Inferior parietal cortex (tissue), 1 donor: ENCODE measurements at regions not wholly inside any gene's neighbourhood (a gene's known extent, or its start where the extent isn't known, plus 50 kb on each side); places are given as distances from the start of the nearest gene placed in this dataset.

ENCODE experiments used
- DNase-seq: peaks from one replicate; pipeline ENCODE4 v3.0.0-alpha.2; 2016; ENCODE audit errors: extremely low spot score

DNA sequence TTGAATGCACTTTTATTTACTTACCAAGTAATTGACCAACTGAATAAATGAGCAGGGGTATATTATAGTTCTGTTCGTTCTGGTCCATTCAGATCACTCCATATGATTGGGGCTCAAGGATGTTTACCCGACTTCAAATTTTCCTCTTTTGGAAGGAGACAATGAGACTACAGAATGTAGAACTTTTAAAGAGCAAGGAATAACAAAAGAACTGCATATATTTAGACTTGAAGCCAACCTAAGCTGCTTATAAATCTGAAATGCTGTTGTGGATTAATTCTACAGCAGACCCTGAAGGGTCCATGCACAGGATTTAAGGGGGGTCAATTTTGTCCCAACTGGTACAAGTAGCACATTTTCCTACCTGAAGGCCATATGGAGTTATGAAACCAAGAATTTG lies 610.8 kb downstream of the RAB28 start:
- no peak for DNase-seq

DNA sequence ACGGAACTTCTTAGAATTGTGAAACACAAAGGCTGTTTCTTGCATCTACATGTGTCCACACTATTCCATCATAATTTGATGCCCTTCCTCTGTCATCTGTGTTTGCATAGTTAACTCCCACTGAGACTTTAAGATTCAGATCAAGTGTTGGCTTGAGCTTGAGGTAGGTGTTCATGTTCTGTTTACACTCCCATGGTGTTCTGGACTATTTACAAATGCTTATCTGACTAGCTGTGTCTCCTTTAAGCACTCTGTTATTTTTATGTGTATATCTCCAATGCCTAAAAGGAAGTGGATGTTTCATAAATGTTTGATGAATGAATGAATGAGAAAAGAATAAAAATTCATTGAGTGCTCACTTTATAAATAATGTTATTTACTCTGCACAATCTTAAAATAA lies 622.7 kb downstream of the RAB28 start:
- no peak for DNase-seq

DNA sequence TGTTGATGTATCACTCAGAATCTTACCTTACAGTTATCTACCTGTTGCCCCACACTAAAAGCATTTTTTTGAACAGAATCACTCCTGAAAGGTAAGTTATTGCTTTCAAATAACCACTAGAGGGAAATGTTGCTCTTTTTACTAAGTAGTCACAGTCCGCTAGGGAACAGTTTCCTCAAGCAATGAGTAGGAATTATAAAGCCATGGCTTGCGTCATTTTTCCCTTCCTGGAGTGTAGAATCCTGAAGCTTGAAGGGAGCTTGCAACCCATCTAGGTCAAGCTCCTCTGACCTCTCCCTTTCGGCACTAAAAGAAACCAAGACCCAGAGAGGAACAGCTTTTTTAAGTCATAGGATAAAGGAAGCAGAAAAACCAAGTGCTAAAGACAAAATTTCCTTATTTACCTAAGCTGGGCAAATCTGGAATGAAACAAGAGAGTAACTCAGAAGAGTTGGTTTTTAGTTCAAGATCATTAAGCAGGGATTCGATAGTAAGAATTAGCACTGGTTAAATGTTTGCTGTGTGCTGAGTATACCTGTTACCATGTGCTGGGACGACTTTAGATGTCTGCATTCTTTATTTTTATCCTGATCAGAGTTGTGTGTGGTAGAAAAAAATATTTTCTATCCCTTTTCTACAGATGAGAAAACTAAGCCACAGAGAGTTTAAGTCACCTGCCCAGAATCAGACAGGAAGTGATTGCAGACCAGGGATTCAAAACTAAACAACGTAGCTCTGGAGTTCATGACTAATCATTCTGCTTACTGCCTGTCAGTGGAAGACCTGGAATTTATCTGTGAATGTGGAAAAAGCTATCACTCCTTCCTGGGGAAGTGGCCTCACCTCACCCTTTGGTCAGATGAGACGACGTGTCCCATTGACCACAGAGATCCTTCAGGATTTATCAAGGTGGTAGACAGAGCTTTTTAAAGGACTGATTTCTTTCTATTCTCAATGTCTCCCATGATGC lies 631.5 kb downstream of the RAB28 start:
- peak; percentile 72 for DNase-seq

DNA sequence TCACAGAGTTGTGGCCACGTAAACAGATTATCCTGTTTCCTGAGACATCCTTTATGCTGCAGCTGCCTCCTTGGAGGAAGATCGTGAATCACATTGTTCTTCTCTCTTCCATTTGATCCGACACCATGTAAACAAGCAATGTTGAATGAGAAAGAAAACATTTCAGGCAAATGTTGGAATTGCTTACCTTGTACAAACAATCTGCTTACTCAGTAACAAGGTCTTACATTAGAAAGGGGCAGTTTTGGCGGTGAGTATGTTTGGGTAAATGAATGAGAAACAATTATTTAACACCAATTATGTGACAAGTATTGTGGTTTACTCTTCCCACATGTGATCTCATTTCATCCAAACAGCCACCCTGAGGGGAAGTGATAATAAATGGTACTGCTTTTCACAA lies 637.8 kb downstream of the RAB28 start:
- no peak for DNase-seq

DNA sequence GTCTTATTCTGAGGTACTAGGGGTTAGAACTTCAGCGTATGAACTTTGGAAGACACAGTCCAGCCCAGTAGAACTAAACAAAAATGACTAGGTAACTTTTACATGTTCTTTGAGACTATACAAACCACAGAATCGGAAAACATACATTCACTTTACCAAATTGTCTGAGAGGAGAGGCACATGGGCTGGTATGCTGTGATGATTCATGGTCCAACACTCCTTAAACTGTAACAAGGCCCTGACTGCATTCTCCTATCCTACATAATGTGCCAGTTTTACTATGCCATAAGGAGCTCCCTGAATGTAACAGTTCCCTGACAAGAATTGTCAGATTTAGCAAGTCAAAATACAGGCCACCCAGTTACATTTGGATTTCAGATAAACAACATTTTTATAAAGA lies 640.0 kb downstream of the RAB28 start:
- DNase-seq: no peak

DNA sequence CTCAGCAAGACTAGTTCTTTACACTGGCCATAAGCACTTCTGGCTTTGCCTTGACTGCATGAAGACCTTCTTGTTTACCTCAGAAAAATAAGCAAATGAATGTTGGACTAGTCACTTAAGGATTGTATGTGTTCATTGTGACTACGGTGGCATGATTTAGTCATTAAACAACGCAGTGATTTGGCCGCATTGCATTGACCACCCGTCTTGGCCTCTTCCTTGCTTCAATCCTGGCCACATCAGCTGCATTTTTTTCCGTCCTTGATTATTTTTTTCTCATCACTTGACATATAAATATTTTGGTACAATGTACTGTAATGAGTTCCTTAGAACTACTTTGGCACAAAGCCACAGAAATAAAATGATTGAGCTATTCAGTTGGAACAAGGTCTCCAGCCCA lies 656.2 kb downstream of the RAB28 start:
- DNase-seq: no peak

DNA sequence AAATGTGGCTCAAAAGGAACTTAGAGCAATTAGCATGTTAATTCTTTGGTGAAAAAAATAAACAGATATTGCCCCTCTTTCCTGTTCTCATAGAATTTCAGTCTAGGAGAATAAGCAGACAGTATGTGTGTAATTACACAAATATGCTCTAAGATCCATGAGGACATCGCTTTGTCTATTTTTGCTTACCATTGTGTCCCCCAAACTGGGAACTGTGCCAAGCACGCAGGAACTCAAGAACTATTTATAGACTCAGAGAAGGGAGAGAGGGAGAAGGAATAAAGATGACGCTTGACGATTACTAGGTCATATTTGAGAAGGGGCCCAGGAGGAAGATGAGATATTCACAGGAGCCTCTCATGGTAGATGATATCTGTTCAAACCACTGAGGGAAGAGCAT lies 692.6 kb downstream of the RAB28 start:
- DNase-seq: no peak

DNA sequence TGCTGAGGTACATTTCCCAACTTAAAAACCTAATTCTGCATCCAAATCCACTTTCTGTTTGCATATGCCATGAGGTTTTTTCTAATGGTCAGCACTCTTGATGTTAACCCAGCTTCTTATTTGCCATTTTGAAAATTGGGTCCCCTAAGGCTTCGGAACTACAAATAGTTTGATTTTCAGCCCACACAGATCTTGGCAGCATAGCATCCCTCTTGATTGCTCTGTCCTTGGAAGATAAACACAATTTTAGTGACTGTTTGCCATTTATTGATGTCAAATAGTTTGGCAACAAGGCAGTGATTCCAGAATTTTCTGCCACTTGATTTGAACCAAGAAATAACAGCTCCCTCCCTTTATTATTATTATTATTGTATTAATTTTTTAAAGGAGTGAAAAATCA lies 696.9 kb downstream of the RAB28 start:
- DNase-seq: no peak

DNA sequence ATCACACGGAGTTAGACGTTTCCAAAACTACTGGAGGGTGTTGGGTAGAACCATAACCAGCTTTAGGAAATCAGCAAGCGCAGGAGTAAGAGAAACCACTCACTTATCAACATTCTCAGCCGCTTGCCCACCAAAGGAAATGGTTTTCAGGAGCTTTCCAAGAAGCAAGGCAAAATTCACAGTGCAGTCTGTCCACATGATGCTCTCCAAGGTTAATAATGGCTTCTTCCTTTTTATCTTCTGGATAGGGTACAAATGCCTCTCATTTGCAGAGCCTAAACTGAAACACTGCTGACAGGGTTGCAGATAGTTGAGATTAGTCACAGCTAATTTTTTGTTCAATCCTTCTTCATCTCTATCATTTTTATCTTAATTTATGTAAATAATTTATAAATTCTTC lies 705.4 kb downstream of the RAB28 start:
- DNase-seq: no peak

DNA sequence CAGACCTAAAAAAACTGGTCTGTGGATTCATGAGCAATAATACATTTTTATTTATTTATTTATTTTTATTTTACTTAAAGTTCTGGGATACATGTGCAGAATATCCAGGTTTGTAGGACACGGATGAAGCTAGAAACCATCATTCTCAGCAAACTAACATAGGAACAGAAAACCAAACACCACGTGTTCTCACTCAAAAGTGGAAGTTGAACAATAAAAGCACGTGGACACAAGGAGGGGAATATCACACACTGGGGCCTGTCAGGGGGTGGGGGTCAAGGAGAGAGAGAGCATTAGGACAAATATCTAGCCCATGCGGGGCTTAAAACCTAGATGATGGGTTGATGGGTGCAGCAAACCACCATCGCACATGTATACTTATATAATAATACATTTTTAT lies 705.9 kb downstream of the RAB28 start:
- DNase-seq: no peak

DNA sequence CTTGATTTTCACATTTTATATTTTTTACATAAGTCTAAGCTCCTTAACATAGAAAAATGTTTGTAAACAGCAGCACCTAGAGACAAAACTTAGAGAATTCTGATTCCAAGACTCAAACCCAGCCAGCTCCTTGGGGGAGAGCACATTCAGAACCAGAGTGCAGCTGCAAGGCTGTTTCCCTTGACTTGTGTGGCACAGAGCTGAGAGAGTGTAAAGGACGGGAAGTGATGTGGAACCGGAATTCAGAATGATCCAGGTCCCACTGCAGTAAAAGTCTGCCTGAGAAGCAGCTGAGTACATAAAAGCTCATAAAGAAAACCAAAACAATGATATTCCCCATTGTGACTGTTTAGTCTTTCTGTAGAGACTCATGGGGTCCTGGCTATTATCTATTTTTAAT lies 713.8 kb downstream of the RAB28 start:
- DNase-seq: no peak

DNA sequence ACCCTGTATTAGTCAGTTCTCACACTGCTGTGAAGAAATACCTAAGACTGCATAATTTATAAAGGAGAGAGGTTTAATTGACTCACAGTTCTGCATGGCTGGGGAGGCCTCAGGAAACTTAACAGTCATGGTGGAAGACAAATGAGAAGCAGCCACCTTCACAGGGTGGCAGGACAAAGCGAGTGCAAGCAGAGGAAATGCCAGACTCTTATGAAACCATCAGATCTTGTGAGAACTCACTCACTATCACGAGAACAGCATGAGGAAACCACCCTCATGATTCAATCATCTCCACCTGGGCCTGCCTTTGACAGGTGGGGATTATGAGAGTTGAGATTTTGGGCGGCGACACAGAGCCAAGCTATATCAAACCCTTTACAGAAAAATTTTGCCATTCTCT lies 722.4 kb downstream of the RAB28 start:
- no peak for DNase-seq

DNA sequence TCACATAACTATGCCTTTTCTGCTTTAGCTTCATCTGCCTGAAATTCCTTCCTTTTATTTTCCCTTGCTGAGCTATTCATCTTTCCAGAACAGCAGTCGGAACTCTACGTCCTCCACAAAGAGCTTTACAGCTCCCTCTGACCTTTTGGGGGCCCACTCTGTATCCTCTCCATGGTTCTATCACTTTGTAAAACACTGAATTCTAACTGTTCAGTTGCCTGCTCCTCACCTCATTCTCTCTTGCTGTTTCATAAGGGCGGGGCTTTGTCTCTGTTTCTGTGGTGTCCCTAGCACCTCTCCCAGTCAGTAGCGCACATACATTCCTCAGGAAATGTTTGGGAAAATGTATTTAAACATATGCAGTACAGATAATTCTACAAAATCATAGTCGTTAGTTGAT lies 737.0 kb downstream of the RAB28 start:
- no peak for DNase-seq

DNA sequence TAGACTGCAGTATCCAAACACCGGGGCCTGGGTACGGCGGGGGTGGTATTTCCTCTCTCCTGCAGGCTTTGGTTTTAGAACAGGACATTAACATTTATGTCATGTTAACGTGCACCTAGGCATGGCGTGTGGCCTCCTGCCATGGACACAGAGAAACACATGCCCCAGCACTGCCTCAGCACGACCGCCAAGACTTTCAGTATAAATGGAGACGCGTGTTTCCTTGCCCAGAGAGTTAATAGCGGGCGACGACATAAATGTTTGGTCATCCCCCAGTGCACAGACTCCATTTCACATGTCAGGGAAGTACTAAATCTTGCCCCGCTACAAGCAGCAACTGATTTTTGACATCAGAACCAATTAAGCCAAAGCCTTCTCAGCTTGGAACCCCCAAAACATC lies 737.9 kb downstream of the RAB28 start:
- no peak for DNase-seq

DNA sequence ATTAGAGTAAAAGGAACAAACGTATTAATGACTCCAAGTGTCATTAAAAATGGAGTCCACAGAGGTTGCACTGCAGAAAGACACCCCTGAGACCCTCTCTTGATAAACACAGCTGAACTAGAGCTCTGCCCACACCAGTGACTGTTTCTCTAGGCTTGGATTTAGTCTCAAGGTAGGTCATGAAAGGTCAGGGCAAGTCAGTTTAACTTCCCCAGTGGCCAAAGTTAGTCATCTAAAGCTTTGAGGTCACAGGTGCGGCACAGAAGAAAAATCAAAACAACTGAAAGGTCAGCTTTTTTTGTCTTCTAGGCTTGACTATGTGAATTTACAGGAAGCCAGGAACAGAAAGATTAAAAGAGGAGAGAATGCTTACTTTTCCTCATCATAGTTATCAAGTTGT lies 749.6 kb downstream of the RAB28 start:
- DNase-seq: no peak

DNA sequence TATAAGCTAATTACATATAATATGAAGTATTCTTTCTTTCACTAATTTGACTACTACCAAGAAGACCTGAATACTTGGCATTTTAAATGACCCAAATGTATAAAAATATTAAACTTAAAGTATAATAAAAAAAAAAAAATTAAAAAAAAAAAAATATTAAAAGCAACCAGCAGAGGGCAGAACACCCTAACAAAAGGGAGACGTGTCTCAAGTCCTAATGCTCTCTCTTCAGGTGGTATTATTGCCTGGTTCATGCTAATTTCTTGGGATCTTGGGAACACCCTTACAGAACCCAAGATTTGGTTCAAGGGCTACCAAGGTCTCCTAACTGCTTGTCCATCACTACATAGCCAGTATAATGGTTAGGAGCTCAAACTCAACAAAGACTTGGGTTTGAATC lies 754.8 kb downstream of the RAB28 start:
- DNase-seq: peak; percentile 25

DNA sequence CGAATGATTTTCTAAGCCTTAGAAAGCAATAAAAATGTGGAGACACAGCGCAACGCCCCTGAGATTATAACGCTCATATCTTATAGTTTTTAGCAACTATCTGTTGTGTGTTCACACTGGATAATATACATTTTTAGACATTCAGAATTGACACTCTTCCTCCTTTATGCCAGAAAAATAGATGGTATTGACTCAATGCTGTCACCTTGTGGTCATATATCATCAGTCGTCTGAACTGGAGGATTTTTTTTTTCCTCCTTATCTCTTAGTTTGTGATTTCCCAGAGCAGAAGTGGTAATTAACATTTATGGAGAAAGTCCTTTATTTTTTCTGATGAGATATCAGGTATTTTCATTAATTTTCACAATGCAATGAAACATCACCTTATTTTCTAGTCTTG lies 759.6 kb downstream of the RAB28 start:
- DNase-seq: peak; percentile 50

DNA sequence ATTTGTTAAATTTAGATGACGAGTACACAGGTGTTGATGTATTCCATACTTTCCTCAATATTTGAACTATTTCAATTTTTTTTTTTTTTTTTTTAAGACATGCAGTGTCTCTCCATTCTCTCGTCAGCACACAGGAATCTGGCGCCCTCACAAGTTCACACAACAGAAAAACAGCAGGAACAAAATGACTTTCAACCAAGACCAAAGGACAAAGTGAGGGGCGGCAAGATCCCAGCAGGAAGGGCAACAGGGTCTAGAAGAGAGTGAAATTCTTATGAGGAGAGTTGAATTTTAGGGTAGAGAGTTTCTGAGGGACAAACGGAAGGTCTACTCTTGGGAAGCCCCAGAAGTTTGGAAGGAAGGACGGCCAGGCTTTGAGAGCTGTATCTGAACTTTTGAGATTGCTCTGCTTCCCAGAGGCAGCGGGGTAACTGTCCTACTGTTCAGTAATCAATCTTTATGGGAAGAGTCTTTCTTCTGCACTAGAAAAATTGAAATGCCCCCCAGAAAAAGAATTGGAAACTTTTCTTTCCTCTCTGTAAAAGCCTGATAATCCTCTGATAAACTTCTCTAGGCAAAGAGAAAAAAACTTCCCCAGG lies 760.2 kb downstream of the RAB28 start:
- no peak for DNase-seq

DNA sequence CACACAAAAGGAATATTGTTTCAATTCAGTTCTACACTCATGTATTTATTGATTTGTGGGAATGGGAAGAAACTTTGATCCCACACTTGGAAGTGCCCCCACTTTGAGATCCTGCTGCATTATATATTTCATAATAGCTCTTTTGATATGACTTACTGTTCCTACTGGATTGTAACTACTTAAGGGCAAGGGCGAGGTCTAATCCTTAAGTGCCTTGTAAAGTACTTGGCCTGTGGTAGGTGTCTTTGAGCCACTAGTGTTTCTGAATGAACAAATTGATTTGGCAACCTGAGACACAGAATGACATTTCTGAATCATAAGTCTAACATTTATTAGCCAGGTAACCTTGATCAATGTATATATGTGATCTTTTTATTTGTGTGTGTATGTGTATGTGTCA lies 767.2 kb downstream of the RAB28 start:
- DNase-seq: no peak

DNA sequence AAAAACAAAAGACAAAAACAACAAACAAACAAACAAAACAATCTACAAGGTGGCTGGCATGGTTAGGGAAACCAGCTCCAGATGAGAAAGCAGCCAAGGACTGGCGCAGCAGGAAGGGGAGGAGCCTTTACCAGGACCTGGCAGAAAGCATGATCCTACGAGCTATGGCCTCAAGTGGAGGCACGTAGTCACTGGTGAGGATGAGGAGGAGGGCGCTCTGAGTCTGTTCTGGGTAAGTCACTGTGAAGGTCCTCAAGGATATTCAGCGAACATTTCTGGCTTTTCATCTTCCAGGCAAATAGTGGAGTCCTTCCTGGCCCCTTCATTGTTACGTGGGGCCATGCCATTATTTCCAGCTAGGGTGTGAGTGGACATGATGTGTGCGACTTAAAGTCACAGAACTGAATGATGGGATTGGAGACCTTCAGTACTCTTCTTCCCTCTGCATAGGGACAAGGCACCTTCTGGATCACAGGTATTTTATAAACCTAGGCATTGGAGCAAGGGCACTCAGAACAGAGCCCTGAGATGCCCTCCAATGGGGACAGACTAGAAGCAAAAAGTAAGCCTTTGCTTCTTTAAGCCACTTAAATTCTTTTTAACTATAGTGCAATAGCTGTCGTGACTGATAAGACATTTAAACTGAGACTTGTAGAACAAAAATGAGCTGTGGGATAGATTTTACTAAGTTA lies 771.3 kb downstream of the RAB28 start:
- no peak for DNase-seq

DNA sequence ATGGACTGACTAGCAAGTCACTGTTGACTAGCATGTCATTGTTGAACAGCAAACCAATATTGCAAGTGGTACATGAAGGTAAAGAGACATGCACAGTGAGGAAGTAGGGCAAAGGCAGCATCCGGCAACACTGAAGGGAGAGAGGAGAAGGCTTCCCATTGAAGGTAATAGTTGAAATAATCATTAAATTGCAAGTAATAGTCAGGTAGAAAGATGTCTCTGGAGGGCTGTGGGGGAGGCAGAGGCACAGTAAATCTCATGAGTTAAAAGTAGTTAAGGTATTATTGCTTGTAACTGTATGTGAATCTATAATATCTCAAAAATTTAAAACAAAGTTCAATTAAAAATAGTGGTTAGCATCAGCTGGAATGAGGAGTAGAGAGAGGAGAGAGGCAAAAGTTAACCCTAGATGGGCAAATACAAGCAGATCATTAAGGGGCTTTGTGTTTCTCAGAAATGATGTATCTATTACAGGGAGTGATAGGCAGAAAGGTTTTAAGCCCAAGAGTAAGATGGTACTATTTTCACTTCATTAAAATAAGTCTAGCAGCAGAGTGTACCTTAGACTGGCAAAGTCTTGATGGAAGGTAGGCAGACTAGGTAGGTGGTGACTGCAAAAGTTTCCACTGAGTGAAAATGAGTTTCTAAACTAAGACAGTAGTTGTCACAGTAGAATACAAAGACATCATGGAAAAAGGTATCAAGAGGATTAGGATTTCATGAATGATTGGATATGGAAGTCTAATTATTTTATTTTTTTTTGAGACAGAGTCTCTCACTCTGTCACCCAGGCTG lies 776.6 kb downstream of the RAB28 start:
- no peak for DNase-seq

DNA sequence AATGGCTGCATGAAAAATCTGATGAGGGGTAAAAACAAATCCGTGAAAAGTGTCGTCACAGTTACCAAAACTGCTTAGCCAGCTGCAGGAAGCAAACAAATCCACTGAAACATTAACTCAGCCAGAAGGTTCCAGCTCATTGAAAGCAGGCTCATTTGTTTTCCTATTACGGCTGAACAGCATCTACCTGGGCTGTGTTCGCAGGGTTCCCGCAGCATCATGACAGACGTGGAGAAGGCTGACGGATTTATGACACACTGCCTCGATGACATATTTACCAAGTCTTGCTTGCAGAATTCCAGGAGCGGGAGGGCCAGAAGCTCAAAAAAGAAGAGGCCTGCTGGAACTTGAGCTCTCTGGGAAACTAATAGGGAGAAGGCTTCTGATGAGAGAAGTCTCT lies 781.1 kb downstream of the RAB28 start:
- DNase-seq: no peak
